HEK293 (cell line): ENCODE measurements at regions not wholly inside any gene's neighbourhood (a gene's known extent, or its start where the extent isn't known, plus 50 kb on each side); places are given as distances from the start of the nearest gene placed in this dataset.

Experiments used
- CTCF ChIA-PET: fragments of 350-600 bp; formaldehyde crosslinking; extraction: SDS; loops from one replicate; lab custom pipeline; 2021; ENCODE audit warnings: antibody characterized with exemption; lab: Yijun Ruan, JAX
- POLR2A ChIA-PET: fragments of 300-600 bp; formaldehyde crosslinking; extraction: SDS; loops from one replicate; lab custom pipeline; 2020; ENCODE audit warnings: antibody characterized with exemption, inconsistent platforms; lab: Yijun Ruan, JAX
- H3K27ac ChIP-seq: fragments of 200-500 bp; sonication (Bioruptor generic); 2 replicates; pipeline ENCODE4 v1.5.1; 2014; ENCODE audit warnings: low read depth, low read length, control low read depth, inconsistent platforms; ENCODE audit errors: extremely low read depth
- H3K36me3 ChIP-seq, 2 experiments: fragments of 200-500 bp in 1 of 2; sonication (Bioruptor generic) in 1 of 2; 1 replicate in 1 of 2; 2 replicates in 1 of 2; pipeline ENCODE4 v1.5.1; 2014 to 2017; ENCODE audit warnings: inconsistent platforms in 2 of 2, low read length in 2 of 2; ENCODE audit not compliant: control insufficient read depth in 2 of 2, insufficient read depth in 1 of 2
- H3K4me1 ChIP-seq: fragments of 200-500 bp; sonication (Bioruptor generic); 2 replicates; pipeline ENCODE4 v1.5.1; 2014; ENCODE audit warnings: mild to moderate bottlenecking, low read length, inconsistent platforms; ENCODE audit not compliant: control insufficient read depth, insufficient read depth
- H3K4me3 ChIP-seq: 2 replicates; pipeline ENCODE4 v1.5.1; 2011; ENCODE audit warnings: low read depth, mild to moderate bottlenecking, control low read depth, low read length, moderate library complexity
- H3K9me3 ChIP-seq: fragments of 200-500 bp; sonication (Bioruptor generic); 2 replicates; pipeline ENCODE4 v1.5.1; 2014; ENCODE audit warnings: low read depth, low read length, inconsistent platforms; ENCODE audit not compliant: control insufficient read depth, insufficient read depth
- ATF2 ChIP-seq: fragments of 450-650 bp; formaldehyde crosslinking; IDR thresholded peaks from 2 replicates; pipeline ENCODE4 v1.5.1; 2016; ENCODE audit warnings: missing biosample characterization, missing genetic modification characterization, low read depth
- GLI2 ChIP-seq: fragments of 450-650 bp; formaldehyde crosslinking; IDR thresholded peaks from 2 replicates; pipeline ENCODE4; 2017; ENCODE audit warnings: missing biosample characterization, missing genetic modification characterization, low read depth, borderline replicate concordance
- HOXD13 ChIP-seq: sonication (generic); formaldehyde crosslinking; IDR thresholded peaks from 2 replicates; pipeline ENCODE4 v1.8.0; 2022; ENCODE audit warnings: missing genetic modification reagents, borderline replicate concordance
- MEIS1 ChIP-seq: sonication (generic); formaldehyde crosslinking; IDR thresholded peaks from 2 replicates; pipeline ENCODE4 v1.8.1; 2022; ENCODE audit warnings: missing genetic modification reagents, mild to moderate bottlenecking, borderline replicate concordance
- MYNN ChIP-seq: fragments of 450-650 bp; formaldehyde crosslinking; IDR thresholded peaks from 2 replicates; pipeline ENCODE4 v1.5.1; 2016; ENCODE audit warnings: missing biosample characterization, missing genetic modification characterization, borderline replicate concordance
- OVOL3 ChIP-seq: fragments of 450-650 bp; formaldehyde crosslinking; IDR thresholded peaks from 2 replicates; pipeline ENCODE4 v1.5.1; 2016; ENCODE audit warnings: missing biosample characterization, missing genetic modification characterization
- REPIN1 ChIP-seq: fragments of 450-650 bp; formaldehyde crosslinking; IDR thresholded peaks from 2 replicates; pipeline ENCODE4 v1.5.1; 2017; ENCODE audit warnings: missing biosample characterization, missing genetic modification characterization, low read depth
- ZBTB7A ChIP-seq: fragments of 450-650 bp; formaldehyde crosslinking; IDR thresholded peaks from 2 replicates; pipeline ENCODE4 v1.5.1; 2016; ENCODE audit warnings: low read depth, missing biosample characterization, missing genetic modification characterization
- ZFP41 ChIP-seq: fragments of 450-650 bp; formaldehyde crosslinking; IDR thresholded peaks from 2 replicates; pipeline ENCODE4 v1.5.1; 2016; ENCODE audit warnings: missing biosample characterization, missing genetic modification characterization, borderline replicate concordance
- ZNF174 ChIP-seq: fragments of 450-650 bp; formaldehyde crosslinking; IDR thresholded peaks from 2 replicates; pipeline ENCODE4 v1.5.0; 2017; ENCODE audit warnings: missing biosample characterization, mild to moderate bottlenecking, missing genetic modification characterization
- ZNF23 ChIP-seq: fragments of 450-650 bp; formaldehyde crosslinking; IDR thresholded peaks from 2 replicates; pipeline ENCODE4 v1.5.1; 2016; ENCODE audit warnings: missing biosample characterization, missing genetic modification characterization, borderline replicate concordance
- ZNF433 ChIP-seq: fragments of 450-650 bp; formaldehyde crosslinking; IDR thresholded peaks from 2 replicates; pipeline ENCODE4 v1.5.1; 2016; ENCODE audit warnings: missing biosample characterization, missing genetic modification characterization, low read depth
- ZNF48 ChIP-seq: fragments of 450-650 bp; formaldehyde crosslinking; IDR thresholded peaks from 2 replicates; pipeline ENCODE4 v1.5.1; 2016; ENCODE audit warnings: missing biosample characterization, missing genetic modification characterization
- ZNF664 ChIP-seq: fragments of 450-650 bp; formaldehyde crosslinking; IDR thresholded peaks from 2 replicates; pipeline ENCODE4 v1.5.1; 2016; ENCODE audit warnings: missing biosample characterization, missing genetic modification characterization
- ZNF747 ChIP-seq: fragments of 450-650 bp; formaldehyde crosslinking; IDR thresholded peaks from 2 replicates; pipeline ENCODE4 v1.5.1; 2016; ENCODE audit warnings: missing biosample characterization, missing genetic modification characterization
- ZNF768 ChIP-seq: fragments of 450-650 bp; formaldehyde crosslinking; IDR thresholded peaks from 2 replicates; pipeline ENCODE4 v1.5.1; 2018; ENCODE audit warnings: missing biosample characterization, mild to moderate bottlenecking, missing genetic modification characterization
- ZSCAN18 ChIP-seq: fragments of 450-650 bp; formaldehyde crosslinking; IDR thresholded peaks from 2 replicates; pipeline ENCODE4 v1.5.1; 2016; ENCODE audit warnings: missing biosample characterization, missing genetic modification characterization
- TF ChIP-seq, protein P1 (sequence below): fragments of 450-650 bp; formaldehyde crosslinking; IDR thresholded peaks from 2 replicates; pipeline ENCODE4 v1.5.1; 2016; ENCODE audit warnings: missing biosample characterization, missing genetic modification characterization
- TF ChIP-seq, protein P2 (sequence below): fragments of 450-650 bp; formaldehyde crosslinking; IDR thresholded peaks from 2 replicates; pipeline ENCODE4 v1.5.1; 2016; ENCODE audit warnings: missing biosample characterization, missing genetic modification characterization
- TF ChIP-seq, protein P3 (sequence below): fragments of 450-650 bp; IDR thresholded peaks from 2 replicates; pipeline ENCODE4 v1.5.1; 2018; ENCODE audit warnings: missing biosample characterization, missing genetic modification characterization

GRCh38 chr22:22182218-22182989, 62.2 kb upstream of the VPREB1 start:
- CTCF ChIA-PET: interaction anchor here (0.6 to 9.6 kb wide), 4 partner anchors 14 to 186 kb away, joined by 3 to 76 read pairs (median 12); no protein-coding TSS in a partner anchor
- H3K36me3 ChIP-seq: no peaks in the 10 kb centered on the region
- POLR2A ChIA-PET: no interaction called here
- no peaks in the 10 kb centered on the region for H3K9me3 ChIP-seq
- no peak overlapping the region for H3K27ac ChIP-seq
- H3K4me1 ChIP-seq: no peaks in the 10 kb centered on the region
- no peak overlapping the region for H3K4me3 ChIP-seq
- TF ChIP-seq, protein P1, sequence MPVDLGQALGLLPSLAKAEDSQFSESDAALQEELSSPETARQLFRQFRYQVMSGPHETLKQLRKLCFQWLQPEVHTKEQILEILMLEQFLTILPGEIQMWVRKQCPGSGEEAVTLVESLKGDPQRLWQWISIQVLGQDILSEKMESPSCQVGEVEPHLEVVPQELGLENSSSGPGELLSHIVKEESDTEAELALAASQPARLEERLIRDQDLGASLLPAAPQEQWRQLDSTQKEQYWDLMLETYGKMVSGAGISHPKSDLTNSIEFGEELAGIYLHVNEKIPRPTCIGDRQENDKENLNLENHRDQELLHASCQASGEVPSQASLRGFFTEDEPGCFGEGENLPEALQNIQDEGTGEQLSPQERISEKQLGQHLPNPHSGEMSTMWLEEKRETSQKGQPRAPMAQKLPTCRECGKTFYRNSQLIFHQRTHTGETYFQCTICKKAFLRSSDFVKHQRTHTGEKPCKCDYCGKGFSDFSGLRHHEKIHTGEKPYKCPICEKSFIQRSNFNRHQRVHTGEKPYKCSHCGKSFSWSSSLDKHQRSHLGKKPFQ: no peak
- TF ChIP-seq ZSCAN18 (tag by site-specific recombination) (no peak), ZNF48 (tag by site-specific recombination) (no peak), GLI2 (tag by site-specific recombination) (no peak), ZNF433 (no peak), HOXD13 (CRISPR knock-in tag) (no peak), OVOL3 (tag by site-specific recombination) (no peak), MEIS1 (CRISPR knock-in tag) (no peak), ZNF747 (tag by site-specific recombination) (no peak), ZFP41 (tag by site-specific recombination) (no peak), MYNN (tag by site-specific recombination) (no peak), REPIN1 (tag by site-specific recombination) (no peak), ZNF664 (tag by site-specific recombination) (no peak)
- TF ChIP-seq, protein P2, sequence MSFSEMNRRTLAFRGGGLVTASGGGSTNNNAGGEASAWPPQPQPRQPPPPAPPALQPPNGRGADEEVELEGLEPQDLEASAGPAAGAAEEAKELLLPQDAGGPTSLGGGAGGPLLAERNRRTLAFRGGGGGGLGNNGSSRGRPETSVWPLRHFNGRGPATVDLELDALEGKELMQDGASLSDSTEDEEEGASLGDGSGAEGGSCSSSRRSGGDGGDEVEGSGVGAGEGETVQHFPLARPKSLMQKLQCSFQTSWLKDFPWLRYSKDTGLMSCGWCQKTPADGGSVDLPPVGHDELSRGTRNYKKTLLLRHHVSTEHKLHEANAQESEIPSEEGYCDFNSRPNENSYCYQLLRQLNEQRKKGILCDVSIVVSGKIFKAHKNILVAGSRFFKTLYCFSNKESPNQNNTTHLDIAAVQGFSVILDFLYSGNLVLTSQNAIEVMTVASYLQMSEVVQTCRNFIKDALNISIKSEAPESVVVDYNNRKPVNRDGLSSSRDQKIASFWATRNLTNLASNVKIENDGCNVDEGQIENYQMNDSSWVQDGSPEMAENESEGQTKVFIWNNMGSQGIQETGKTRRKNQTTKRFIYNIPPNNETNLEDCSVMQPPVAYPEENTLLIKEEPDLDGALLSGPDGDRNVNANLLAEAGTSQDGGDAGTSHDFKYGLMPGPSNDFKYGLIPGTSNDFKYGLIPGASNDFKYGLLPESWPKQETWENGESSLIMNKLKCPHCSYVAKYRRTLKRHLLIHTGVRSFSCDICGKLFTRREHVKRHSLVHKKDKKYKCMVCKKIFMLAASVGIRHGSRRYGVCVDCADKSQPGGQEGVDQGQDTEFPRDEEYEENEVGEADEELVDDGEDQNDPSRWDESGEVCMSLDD (tag by site-specific recombination): no peak

GRCh38 chr22:22181341-22181850, 63.2 kb upstream of the VPREB1 start:
- Histone ChIP-seq H3K4me3 (no peak overlapping the region), H3K36me3 (no peaks in the 10 kb centered on the region), H3K9me3 (no peaks in the 10 kb centered on the region), H3K4me1 (no peaks in the 10 kb centered on the region), H3K27ac (no peak overlapping the region)
- POLR2A ChIA-PET: no interaction called here
- CTCF ChIA-PET: interaction anchor here (0.6 to 9.6 kb wide), 3 partner anchors 15 to 27 kb away, joined by 3 to 76 read pairs (median 7); no protein-coding TSS in a partner anchor
- TF ChIP-seq ATF2 (tag by site-specific recombination): no peak
- TF ChIP-seq, protein P3, sequence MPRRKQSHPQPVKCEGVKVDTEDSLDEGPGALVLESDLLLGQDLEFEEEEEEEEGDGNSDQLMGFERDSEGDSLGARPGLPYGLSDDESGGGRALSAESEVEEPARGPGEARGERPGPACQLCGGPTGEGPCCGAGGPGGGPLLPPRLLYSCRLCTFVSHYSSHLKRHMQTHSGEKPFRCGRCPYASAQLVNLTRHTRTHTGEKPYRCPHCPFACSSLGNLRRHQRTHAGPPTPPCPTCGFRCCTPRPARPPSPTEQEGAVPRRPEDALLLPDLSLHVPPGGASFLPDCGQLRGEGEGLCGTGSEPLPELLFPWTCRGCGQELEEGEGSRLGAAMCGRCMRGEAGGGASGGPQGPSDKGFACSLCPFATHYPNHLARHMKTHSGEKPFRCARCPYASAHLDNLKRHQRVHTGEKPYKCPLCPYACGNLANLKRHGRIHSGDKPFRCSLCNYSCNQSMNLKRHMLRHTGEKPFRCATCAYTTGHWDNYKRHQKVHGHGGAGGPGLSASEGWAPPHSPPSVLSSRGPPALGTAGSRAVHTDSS (tag by site-specific recombination): no peak
- no peak for TF ChIP-seq ZNF174 (tag by site-specific recombination)
- TF ChIP-seq ZNF23 (tag by site-specific recombination): no peak
- no peak for TF ChIP-seq ZNF768 (tag by site-specific recombination)
- TF ChIP-seq ZBTB7A (tag by site-specific recombination): no peak
